Stimulated activated CD8-positive, alpha-beta memory T cell treated with anti-CD3 and anti-CD28 coated beads, Interleukin-7, amount 100 ng/mL, for 1 hour (primary cell): ENCODE measurements at regions not wholly inside any gene's neighbourhood (a gene's known extent, or its start where the extent isn't known, plus 50 kb on each side); places are given as distances from the start of the nearest gene placed in this dataset.

Experiments used
- DNase-seq, 2 donors: peaks; one replicate each; pipeline ENCODE4 v3.0.0-alpha.2; 2020; ENCODE audit warnings: low read depth in 2 of 2

DNA sequence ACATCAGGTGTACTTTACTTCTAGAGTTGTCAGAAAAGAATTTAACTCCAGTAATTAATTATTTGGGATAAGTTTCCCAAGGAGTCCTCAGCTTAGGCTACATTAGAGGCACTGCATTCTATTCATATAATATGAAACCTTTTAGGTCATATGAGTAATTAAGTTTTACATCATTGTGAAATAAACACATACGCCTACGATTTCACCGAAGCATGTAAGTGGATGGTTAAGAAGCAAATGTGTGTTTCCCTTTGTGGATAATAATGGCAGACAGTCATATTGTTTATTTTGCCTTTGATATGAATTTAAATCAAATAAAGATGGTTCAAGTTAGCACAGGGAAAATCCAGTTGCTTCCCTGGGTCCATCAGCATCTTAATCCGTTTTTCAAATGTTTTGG lies 535.9 kb upstream of the ATP11B start:
- no peak for DNase-seq

DNA sequence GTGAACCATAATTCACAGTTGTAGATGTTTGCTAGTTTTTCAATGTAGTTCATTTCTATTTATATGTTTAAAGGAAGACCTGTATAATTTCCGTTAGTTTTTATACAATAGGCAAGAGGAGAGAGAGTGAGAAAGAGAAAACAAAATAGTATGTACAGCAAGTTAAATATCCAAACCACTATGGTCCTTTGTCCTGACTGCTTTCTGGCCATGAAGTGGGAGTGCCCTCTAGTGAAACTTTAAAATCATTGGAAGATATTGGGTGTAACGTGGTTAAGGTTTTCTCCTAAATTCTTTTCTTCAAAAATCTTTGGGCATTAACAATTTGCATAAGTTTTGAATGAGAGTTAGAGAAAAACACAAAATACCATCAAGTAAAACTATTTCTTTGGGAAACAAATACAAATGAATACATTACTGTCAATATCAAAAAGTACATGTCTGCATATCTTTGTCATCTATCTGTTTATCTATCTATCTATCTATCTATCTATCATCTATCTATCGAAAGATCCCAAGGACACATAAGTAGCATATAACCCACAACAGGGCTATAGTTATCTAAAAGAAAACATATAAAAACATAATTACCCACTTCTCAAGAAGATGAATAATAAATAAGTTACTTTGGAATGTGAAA lies 534.6 kb upstream of the ATP11B start:
- no peak for DNase-seq

DNA sequence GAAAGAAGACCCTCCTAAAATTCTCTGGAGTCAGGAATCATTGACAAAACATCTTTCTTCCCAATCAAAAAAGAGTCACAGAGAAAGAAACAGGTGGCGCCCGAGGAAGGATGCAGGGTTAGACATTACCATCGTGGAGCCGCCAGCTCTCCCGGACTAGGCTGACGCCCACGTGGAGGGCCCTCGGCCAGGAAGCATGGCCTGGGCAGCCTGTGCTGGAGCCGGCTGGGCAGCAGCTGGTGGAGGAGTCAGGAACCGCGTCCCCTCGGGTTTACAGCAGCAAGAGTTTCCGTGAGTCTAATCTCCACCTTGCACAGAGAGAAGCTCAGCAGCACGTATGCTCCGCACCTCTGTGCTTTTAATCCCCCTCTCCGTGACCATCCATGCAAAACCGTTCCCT lies 533.7 kb upstream of the ATP11B start:
- DNase-seq, result no peak

DNA sequence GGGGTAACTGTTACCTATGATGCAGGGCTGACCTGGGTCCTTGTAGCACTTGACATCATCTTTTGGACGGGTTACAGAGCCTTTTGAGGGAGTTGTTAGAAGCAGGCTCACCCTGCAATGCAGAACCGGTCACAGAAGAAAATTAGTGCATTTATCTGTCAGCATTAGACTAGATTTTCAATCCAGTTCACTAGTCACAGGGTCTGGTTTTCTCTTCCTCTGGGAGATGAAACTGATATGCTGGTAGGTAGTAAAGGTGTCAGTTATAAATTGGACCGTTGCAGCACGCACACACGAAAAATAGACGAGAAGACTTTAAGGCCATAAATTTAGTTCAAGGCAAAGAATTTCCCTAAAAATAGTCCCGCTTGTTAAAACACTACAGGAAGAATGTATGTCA lies 532.3 kb upstream of the ATP11B start:
- DNase-seq, result no peak

DNA sequence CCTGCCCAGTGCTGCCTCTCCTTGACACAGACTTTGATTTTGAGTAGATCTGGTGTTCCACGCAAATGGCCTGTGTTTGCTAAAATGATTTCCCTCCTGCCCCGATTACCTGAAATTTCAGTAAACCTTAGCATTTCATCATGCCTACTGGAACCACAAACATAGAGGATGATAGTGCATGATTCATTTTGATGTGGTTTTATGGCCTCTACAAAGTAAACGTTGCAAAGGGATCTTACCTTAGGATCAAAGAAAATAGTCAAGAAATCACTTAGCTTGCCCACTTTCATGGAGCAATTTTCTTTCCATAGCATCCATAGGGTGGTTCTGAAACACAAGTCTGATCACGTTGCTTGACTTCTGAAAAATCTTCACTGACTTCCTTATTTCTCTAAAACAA lies 524.6 kb upstream of the ATP11B start:
- DNase-seq, result no peak

DNA sequence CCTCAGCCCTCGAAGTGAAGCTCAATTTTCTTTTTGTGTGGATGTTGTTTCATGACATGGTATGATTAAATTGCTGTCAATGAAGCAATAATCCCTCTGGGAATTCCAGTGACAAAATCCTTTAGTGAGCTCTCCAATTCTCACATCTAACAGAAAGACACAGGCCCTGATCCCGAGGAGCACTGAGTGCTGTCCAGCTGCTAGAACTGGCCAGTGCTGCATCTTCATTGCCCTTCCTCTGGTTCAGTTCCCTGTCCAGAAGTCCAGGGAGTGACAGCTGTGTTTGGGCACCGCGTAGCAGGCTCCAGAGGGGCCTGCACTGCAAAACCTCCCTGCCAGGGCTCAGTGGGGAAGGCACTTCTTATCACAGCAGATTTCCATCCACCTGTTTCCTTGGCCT lies 516.8 kb upstream of the ATP11B start:
- no peak for DNase-seq

DNA sequence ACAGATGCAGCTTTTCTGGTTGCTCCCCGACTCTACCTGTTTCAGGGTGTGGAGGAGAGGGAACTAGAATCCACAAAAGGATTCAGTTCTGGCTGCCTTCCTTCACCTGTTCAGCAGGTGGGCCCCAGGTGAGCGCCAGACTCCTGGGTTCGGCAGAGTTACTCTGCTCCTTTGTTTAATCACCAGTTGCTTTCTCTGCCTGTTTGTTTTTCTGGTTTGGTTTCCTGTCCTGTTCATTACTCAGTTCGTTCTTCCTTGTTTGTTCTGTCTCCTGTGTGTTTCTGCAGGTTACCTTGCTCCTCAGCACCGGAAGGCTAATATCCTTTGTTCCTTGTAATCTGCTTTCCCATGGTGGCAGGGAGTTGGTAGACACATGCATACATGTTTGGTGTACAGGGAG lies 508.5 kb upstream of the ATP11B start:
- no peak for DNase-seq

DNA sequence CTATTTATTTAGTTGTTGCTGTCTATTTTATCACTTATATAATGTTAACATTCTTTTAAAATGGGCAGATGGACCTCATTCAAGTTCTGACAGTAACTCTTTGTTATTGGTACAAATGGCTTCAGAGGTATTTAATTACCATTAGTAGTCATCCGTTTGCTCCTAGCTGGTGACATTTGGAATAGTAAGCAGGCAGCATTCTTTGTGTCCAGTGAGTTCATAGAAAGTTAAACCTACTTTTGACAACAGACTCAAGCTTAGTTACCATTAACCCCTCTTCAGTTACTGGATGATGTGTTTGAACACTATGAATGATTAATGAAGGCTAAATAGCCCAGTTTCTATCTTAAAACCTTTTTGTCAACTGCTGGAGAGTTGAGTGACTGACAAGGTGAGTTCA lies 500.7 kb upstream of the ATP11B start:
- no peak for DNase-seq

DNA sequence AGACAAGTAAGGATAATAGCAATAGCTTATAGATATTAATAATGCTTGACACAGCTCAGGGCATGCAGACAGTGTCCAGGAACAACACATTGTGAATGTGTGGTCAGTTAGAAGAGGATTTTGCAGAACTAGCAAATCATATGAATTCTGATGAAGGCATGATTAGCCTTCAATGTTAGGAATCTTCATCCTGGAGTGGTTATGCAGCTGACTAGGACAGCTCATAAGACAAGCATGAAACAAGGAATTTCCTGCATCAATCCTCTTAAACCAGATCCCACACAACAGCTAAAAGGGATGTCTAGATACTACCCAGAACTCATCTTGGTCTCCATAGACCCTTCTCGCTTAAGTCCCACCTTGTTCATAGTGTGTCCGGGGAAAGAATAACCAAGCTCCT lies 499.0 kb upstream of the ATP11B start:
- no peak for DNase-seq

DNA sequence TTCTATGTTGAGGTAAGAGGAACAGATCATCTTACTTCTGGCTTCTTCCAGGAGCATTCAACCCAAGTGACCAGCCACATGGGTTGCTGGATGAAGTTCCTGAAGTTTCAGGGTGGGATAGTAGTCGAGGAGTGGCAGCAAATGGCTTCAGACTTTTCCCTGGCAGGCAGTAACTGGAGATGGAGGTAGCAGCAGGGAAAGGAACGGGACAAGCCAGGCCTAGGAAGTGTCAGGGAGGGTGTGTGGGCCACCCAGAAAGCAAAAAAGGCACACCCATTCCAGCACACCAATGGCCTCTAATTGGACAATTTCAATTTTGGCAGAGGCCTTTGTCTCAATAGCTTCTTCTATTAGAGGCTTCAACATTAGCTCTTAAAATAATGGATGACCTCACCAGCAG lies 498.6 kb upstream of the ATP11B start:
- DNase-seq, result no peak

DNA sequence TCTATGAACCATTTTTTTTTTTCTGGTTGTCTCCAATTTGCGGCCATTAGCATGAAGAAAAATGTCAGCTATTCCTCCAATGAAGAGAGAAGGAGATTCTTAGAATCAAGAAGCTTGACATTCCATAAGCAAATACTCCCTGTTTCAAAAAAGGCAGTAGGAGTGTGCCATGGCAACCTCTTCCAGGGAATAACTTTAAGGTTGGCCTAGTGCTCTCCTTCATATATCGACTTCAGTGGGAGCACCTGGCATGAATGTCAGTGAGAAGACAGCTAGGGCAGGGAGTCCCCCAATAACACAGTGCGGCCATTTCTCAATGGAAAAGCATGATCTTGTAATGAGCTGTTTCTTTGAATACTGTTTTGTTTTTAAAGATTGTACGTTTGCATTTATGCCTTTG lies 493.0 kb upstream of the ATP11B start:
- DNase-seq, result no peak

DNA sequence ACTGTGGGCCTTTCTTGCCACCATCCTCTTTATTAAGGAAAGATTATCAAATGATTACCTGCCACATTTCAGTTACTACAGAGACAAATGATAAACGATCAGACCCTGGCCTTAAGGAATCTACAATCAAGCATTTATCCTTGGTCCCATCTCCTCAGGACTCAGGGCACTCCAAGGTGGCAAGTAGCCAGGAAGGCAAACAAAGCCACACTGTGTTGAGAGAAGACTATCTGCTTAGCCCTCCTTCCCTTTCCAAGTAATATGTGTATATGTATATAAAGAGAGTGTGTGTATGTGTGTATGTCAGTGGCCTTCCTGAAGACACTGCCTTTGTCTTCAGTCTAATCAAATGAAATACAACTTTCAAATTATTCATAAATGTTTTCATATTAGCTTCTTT lies 490.1 kb upstream of the ATP11B start:
- no peak for DNase-seq

DNA sequence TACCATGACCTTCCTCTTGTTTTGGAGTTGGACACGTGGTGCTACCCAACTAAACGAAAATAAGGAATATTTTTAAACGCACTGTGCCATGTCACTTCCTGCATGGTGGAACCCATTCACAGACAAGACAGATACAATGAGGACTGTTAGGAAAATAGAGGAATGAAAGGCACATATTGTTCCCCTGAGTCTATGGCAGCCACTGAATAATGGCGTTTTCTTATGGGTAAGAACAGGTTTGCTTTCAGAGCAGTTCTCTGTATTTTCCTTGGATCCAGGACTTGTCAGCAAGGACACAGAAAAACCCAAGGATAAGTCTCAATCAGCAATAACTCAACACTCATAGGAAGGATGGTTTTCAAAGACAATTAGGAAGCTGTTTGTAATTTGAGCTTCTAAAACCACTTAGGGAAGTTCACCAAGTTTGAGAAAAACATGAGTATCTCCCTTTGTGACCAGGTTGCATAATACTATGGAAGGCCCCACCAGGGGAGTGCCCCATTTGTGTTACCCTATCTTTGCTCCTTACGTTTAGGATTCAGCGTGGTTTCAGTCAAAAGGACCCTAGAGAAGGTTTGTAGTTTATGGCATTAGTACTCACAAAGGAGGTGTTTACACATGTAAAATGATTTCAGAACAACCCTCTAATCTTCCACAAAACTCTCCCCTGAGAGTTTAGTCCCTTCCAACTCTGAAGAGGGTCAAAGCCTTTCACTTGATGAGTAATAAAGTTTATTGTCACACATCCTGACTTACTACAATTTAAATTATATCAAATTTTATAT lies 487.2 kb upstream of the ATP11B start:
- DNase-seq, result no peak

DNA sequence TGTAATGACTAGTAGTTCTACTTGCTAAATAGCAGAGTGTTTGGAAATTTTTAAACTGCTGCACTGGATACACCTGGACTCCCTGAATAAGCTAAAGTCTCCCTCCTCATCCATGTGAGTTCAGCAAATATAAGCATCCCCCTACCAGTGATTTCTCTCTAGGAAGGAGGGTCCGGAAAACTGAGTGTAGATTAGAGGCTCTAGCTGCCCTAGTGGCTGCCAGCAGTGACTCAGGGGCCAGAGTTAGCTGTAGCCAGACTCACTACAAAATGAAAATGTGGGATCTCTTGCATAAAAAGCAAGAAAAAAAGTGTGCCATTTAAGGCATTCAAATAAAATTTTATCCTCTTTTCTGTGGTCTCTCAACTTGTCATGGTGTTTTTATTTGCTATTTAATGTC lies 485.0 kb upstream of the ATP11B start:
- no peak for DNase-seq

DNA sequence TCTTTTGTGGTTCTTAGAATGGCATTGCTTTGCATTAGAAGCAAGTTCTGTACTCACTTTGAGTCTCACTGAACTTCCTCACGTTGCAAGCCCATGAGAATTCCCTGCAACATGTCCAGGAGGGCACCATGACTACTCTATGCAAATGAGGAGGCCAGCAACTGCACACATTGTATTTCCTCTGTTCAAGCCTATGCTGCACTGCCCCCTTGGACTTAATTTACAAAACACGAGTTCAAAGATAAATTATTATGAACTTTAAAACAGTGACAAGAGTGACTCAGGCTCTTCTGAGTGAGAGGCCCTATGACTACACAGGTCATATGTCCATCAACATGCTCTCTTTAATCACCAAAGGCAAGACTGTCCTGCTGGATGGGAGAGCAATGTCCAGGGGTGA lies 484.2 kb upstream of the ATP11B start:
- no peak for DNase-seq

DNA sequence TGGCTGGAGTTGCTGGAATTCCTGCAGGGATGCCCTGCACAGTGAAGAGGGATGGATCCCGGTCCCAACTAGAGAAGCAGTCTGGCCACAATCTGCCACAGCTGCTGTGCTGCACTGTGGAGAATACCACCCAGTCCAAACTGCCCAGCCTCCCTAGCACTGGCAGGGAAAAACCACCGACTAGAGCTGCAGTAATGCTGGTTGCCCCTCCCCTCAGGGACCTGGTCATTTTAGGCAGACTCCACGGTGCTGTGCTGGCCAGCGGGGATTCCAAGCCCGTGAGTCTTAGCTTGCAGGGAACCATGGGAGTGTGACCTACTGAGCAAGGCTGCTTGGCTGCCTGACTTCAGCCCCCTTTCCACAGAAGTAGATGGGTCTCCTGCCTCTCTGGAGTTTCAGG lies 478.0 kb upstream of the ATP11B start:
- no peak for DNase-seq

DNA sequence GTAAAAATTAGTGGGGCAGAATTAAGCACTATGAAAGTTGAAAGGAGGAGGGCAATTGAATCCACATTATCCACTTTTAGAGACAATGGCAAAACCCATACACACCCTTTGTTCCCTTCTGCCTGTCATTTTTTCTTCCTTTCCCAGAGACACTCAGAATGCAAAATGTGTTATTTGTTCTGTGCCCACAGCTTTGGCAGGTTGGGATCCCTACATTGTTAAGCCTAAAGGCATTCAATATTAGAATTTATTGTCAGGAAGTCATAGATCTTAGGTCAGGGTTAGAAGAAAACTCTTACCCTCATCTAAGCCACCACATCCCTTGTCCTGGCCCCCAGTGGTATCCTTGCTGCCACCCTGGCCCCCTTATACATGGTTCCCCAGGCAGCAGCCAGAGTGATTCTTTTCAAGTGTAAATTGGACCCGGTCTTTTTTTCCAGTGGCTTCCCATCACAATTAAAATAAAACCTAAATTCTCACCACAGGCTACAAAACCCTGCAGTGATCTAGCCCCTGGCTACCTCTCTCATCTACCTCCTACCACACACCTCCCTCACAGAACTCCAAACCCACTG lies 470.1 kb upstream of the ATP11B start:
- DNase-seq, result no peak

DNA sequence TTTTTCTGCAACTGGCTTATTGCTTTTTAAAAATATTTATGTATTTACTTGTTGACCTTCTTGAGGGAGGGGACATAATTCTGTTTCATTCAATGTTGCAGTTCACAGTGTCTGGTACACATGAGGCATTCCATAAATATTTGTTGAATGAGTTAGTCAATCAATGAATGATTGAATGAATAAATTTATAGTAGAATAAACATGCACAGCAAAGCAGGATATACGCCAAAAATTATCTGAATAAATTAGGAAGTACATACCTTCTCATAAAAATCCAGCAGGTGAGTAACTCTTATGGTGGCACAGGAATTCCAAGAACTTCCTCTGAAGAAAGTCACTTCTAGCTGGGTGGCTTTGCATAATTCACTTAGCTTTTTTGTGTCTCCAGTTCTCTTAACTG lies 469.4 kb upstream of the ATP11B start:
- no peak for DNase-seq

DNA sequence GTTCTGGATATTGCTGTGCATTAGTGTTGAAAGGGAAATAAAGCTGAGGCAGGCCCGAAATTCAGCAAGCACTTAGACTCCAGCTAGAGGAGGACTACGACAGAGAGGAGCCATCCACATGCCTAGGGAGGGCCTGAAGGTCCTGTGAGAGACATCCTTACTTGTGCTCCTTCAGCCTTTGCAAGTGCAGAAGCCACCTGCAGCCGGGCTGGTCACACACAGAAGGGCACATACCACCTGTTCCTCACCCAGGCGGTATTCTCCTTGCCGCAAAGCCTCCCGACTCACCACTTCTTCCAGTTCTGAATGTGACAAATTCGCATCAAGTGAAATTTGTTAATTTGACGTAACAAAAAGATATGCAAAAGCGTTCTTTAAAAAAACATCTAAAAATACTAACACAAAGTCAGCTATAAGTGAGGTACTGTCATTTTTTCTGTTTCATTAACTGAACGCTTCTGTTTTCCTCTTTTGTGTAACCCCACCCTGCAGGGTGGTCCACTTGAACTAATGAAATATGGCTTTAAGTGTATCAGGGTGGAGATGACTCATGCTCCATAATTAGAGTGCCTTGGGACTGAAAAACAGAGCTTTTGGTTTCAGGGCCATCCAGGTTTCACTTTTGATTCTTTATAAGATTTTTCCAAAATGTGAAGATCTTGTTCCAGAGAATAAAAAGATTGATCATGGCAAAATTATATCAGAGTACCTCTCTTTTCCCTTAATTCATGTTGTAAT lies 467.9 kb upstream of the ATP11B start:
- DNase-seq, result no peak

DNA sequence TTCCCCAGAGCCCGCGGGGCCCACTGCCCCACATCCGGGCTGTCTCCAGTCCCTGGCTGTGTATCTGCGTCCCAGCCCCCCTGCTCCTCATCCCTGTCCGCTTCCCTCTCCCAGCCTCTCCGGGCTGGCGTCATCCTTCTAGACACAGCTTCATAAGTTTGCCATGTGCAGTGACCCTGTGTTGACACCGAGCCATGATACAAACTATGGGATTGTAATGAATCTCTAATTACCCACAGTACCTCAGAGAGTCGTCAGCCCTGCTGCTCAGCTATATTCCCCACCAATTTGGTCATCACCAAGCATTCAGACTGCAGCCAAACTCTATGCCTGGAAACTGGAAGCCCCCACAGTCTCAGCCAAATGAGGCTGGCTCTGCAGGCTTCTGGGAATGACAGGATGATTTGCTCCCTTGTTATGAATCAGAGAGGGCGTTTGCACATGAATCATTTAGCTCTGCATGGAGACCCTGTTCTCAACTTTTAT lies 466.1 kb upstream of the ATP11B start:
- DNase-seq, result no peak

DNA sequence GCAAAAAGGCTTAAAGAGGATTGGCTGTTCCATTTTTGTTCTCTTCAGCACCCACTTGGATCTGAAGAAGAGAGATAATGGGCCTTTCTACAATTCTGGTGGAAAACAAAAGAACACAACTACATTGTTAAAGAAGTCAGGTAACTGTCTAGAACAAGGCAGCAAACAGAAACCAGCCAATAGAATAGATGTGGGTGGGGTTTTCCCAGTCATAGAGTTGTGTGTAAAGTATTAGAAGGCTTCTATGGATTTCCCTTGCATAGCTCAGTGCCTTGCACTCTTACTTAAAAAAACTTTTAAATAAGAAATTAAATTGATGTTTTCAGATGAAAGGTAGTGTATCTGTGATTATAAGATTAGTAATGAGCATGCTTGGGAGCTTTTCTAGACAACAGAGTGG lies 462.7 kb upstream of the ATP11B start:
- no peak for DNase-seq

DNA sequence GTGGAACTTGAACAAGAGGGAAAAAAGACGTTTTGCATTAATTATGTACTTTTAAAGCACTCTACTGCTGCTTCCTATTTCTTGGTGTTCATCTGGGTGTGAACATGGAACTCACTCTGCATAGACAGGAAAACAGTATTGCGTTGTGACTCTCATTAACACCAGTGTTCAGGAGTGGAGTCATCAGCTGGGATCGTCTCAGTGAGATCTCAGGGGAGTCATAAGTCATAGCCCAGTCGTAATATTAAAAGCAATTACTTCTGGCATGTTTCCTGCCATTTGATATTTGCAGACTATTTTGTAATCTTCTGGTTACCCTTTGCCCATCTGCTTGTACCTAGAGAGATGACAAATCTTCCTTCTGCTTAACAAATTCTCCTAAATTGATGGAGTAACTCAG lies 462.0 kb upstream of the ATP11B start:
- no peak for DNase-seq

DNA sequence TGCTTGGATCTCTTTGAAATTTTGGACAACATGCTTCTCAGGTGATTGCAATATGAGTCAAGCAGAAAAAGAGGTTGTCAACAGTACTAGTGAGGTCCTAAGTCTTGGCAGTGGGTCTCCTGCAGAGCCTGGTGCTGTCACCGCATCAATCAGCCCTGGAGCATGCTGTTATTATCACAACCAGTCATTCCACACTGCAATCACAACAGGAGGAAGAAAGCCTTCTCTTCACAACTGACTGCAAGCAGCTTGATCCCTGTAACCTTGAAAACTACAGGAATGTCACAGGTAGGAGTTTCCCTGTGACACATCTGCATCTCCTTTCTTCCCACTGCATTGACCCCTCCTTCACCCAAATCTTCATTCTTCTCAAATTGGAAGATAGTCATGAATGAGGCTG lies 451.1 kb upstream of the ATP11B start:
- no peak for DNase-seq
